ENCODE measurements at regions not wholly inside any gene's neighbourhood (a gene's known extent, or its start where the extent isn't known, plus 50 kb on each side); places are given as distances from the start of the nearest gene placed in this dataset.

- TF ChIP-seq EZH2 (IDR thresholded peaks at IDR 0.05; ENCODE audit: insufficient read depth, poor library complexity, severe bottlenecking) (no peak), EZH2phosphoT487 (IDR thresholded peaks at IDR 0.05; ENCODE audit: insufficient read depth, low read depth) (no peak)
Measured at GRCh38 chr6:14426281-14426680, 308.7 kb downstream of the CD83 start.

All from GM23248 (cell line).